ENCODE measurements at regions not wholly inside any gene's neighbourhood (a gene's known extent, or its start where the extent isn't known, plus 50 kb on each side); places are given as distances from the start of the nearest gene placed in this dataset.

GRCh38 chr2:164044622-164045021 is 308.8 kb upstream of the FIGN start:
- Histone ChIP-seq H3K4me2 (ENCODE audit: insufficient read depth, low read length, poor library complexity, severe bottlenecking) (no peak overlapping the region), H3K27me3 (ENCODE audit: control insufficient read depth in 3 of 3, insufficient read depth in 3 of 3, low read depth in 1 of 3, low read length in 3 of 3) (no peaks in the 10 kb centered on the region), H2BK12ac (ENCODE audit: low read length) (no peak overlapping the region), H3K4me1 (ENCODE audit: control insufficient read depth in 2 of 2, insufficient read depth in 1 of 2, low read depth in 1 of 2, low read length in 2 of 2) (no peaks in the 10 kb centered on the region), H2AFZ (ENCODE audit: low read length) (no peak overlapping the region), H3K4ac (ENCODE audit: low read length) (no peak overlapping the region), H2BK120ac (ENCODE audit: low read depth, low read length) (no peak overlapping the region), H3K27ac (replicated peaks; ENCODE audit: low read length) (no peak overlapping the region), H4K8ac (ENCODE audit: low read depth, low read length) (no peak overlapping the region), H3K9me3 (replicated peaks in 1 of 2; ENCODE audit: control insufficient read depth in 2 of 2, insufficient read depth in 1 of 2, low read depth in 1 of 2, low read length in 2 of 2) (no peaks in the 10 kb centered on the region), H2AK5ac (ENCODE audit: low read depth, low read length) (no peak overlapping the region), H3K14ac (ENCODE audit: low read length) (no peak overlapping the region), H3K9ac (ENCODE audit: low read depth, low read length, poor library complexity) (no peak overlapping the region), H2BK5ac (ENCODE audit: low read length) (no peak overlapping the region), H4K91ac (ENCODE audit: low read depth, low read length, poor library complexity) (no peak overlapping the region), H3K4me3 (ENCODE audit: low read length in 2 of 2) (no peak overlapping the region), H3K23ac (ENCODE audit: low read depth, low read length, poor library complexity) (no peak overlapping the region), H2BK15ac (ENCODE audit: low read length) (no peak overlapping the region), H3K18ac (ENCODE audit: low read length) (no peak overlapping the region), H3K36me3 (replicated peaks in 1 of 2; ENCODE audit: control insufficient read depth in 2 of 2, insufficient read depth in 2 of 2, low read length in 2 of 2) (no peaks in the 10 kb centered on the region), H3K79me1 (ENCODE audit: low read depth, low read length) (no peaks in the 10 kb centered on the region)
- no CpG with 5 or more reads among the region's 2 CpGs for WGBS, 2 donors (ENCODE audit: extremely low coverage in 2 of 2, insufficient read length in 2 of 2, insufficient replicate concordance in 1 of 2)
- no peak for DNase-seq (ENCODE audit: low spot score)

GRCh38 chr2:164039270-164039669 is 303.5 kb upstream of the FIGN start:
- H3K4me1 ChIP-seq (ENCODE audit: control insufficient read depth in 2 of 2, insufficient read depth in 1 of 2, low read depth in 1 of 2, low read length in 2 of 2) = no peaks in the 10 kb centered on the region
- H2BK15ac ChIP-seq (ENCODE audit: low read length) = no peak overlapping the region
- H3K36me3 ChIP-seq (replicated peaks in 1 of 2; ENCODE audit: control insufficient read depth in 2 of 2, insufficient read depth in 2 of 2, low read length in 2 of 2) = no peaks in the 10 kb centered on the region
- no peak overlapping the region for H4K8ac ChIP-seq (ENCODE audit: low read depth, low read length)
- H2BK5ac ChIP-seq (ENCODE audit: low read length) = no peak overlapping the region
- no peak overlapping the region for H3K4me2 ChIP-seq (ENCODE audit: insufficient read depth, low read length, poor library complexity, severe bottlenecking)
- no peaks in the 10 kb centered on the region for H3K27me3 ChIP-seq (ENCODE audit: control insufficient read depth in 3 of 3, insufficient read depth in 3 of 3, low read depth in 1 of 3, low read length in 3 of 3)
- no peak overlapping the region for H2AK5ac ChIP-seq (ENCODE audit: low read depth, low read length)
- H3K18ac ChIP-seq (ENCODE audit: low read length) = no peak overlapping the region
- no peak overlapping the region for H3K4me3 ChIP-seq (ENCODE audit: low read length in 2 of 2)
- no peak overlapping the region for H3K4ac ChIP-seq (ENCODE audit: low read length)
- no peak overlapping the region for H2AFZ ChIP-seq (ENCODE audit: low read length)
- no peak overlapping the region for H4K91ac ChIP-seq (ENCODE audit: low read depth, low read length, poor library complexity)
- H3K23ac ChIP-seq (ENCODE audit: low read depth, low read length, poor library complexity) = no peak overlapping the region
- no peaks in the 10 kb centered on the region for H3K9me3 ChIP-seq (replicated peaks in 1 of 2; ENCODE audit: control insufficient read depth in 2 of 2, insufficient read depth in 1 of 2, low read depth in 1 of 2, low read length in 2 of 2)
- H2BK12ac ChIP-seq (ENCODE audit: low read length) = no peak overlapping the region
- no peak for DNase-seq (ENCODE audit: low spot score)
- H3K79me1 ChIP-seq (ENCODE audit: low read depth, low read length) = no peaks in the 10 kb centered on the region
- H3K14ac ChIP-seq (ENCODE audit: low read length) = no peak overlapping the region
- H3K9ac ChIP-seq (ENCODE audit: low read depth, low read length, poor library complexity) = no peak overlapping the region
- H2BK120ac ChIP-seq (ENCODE audit: low read depth, low read length) = no peak overlapping the region
- no peak overlapping the region for H3K27ac ChIP-seq (replicated peaks; ENCODE audit: low read length)

- H3K27me3 ChIP-seq (ENCODE audit: control insufficient read depth in 3 of 3, insufficient read depth in 3 of 3, low read depth in 1 of 3, low read length in 3 of 3) = no peaks in the 10 kb centered on the region
- no peak for DNase-seq (ENCODE audit: low spot score)
- H3K14ac ChIP-seq (ENCODE audit: low read length) = no peak overlapping the region
- no peak overlapping the region for H3K9ac ChIP-seq (ENCODE audit: low read depth, low read length, poor library complexity)
- no peak overlapping the region for H3K4ac ChIP-seq (ENCODE audit: low read length)
- no peak overlapping the region for H2BK12ac ChIP-seq (ENCODE audit: low read length)
- H2BK120ac ChIP-seq (ENCODE audit: low read depth, low read length) = no peak overlapping the region
- H2AK5ac ChIP-seq (ENCODE audit: low read depth, low read length) = no peak overlapping the region
- no peak overlapping the region for H3K4me2 ChIP-seq (ENCODE audit: insufficient read depth, low read length, poor library complexity, severe bottlenecking)
- no peak overlapping the region for H2BK5ac ChIP-seq (ENCODE audit: low read length)
- H3K27ac ChIP-seq (replicated peaks; ENCODE audit: low read length) = no peak overlapping the region
- no peaks in the 10 kb centered on the region for H3K4me1 ChIP-seq (ENCODE audit: control insufficient read depth in 2 of 2, insufficient read depth in 1 of 2, low read depth in 1 of 2, low read length in 2 of 2)
- H3K23ac ChIP-seq (ENCODE audit: low read depth, low read length, poor library complexity) = no peak overlapping the region
- H3K18ac ChIP-seq (ENCODE audit: low read length) = no peak overlapping the region
- peak overlapping the region; percentile 72 for H2AFZ ChIP-seq (ENCODE audit: low read length)
- no peak overlapping the region for H2BK15ac ChIP-seq (ENCODE audit: low read length)
- no peak overlapping the region for H4K91ac ChIP-seq (ENCODE audit: low read depth, low read length, poor library complexity)
- no peak overlapping the region for H4K8ac ChIP-seq (ENCODE audit: low read depth, low read length)
- H3K9me3 ChIP-seq (replicated peaks in 1 of 2; ENCODE audit: control insufficient read depth in 2 of 2, insufficient read depth in 1 of 2, low read depth in 1 of 2, low read length in 2 of 2) = no peaks in the 10 kb centered on the region
- H3K79me1 ChIP-seq (ENCODE audit: low read depth, low read length) = no peaks in the 10 kb centered on the region
- H3K36me3 ChIP-seq (replicated peaks in 1 of 2; ENCODE audit: control insufficient read depth in 2 of 2, insufficient read depth in 2 of 2, low read length in 2 of 2) = no peaks in the 10 kb centered on the region
- no peak overlapping the region for H3K4me3 ChIP-seq (ENCODE audit: low read length in 2 of 2)
Measured at GRCh38 chr2:164032995-164033394, 297.2 kb upstream of the FIGN start.

GRCh38 chr2:164030623-164031022 is 294.8 kb upstream of the FIGN start:
- Histone ChIP-seq H3K23ac (ENCODE audit: low read depth, low read length, poor library complexity) (no peak overlapping the region), H3K14ac (ENCODE audit: low read length) (no peak overlapping the region), H4K91ac (ENCODE audit: low read depth, low read length, poor library complexity) (no peak overlapping the region), H2BK5ac (ENCODE audit: low read length) (no peak overlapping the region), H3K27ac (replicated peaks; ENCODE audit: low read length) (no peak overlapping the region), H3K4me2 (ENCODE audit: insufficient read depth, low read length, poor library complexity, severe bottlenecking) (no peak overlapping the region), H2BK120ac (ENCODE audit: low read depth, low read length) (no peak overlapping the region), H3K27me3 (ENCODE audit: control insufficient read depth in 3 of 3, insufficient read depth in 3 of 3, low read depth in 1 of 3, low read length in 3 of 3) (no peaks in the 10 kb centered on the region), H3K9ac (ENCODE audit: low read depth, low read length, poor library complexity) (no peak overlapping the region), H4K8ac (ENCODE audit: low read depth, low read length) (no peak overlapping the region), H2BK12ac (ENCODE audit: low read length) (no peak overlapping the region), H2AK5ac (ENCODE audit: low read depth, low read length) (no peak overlapping the region), H3K4me1 (ENCODE audit: control insufficient read depth in 2 of 2, insufficient read depth in 1 of 2, low read depth in 1 of 2, low read length in 2 of 2) (no peaks in the 10 kb centered on the region), H3K4ac (ENCODE audit: low read length) (no peak overlapping the region), H2AFZ (ENCODE audit: low read length) (no peak overlapping the region), H3K4me3 (ENCODE audit: low read length in 2 of 2) (no peak overlapping the region), H3K18ac (ENCODE audit: low read length) (no peak overlapping the region), H3K79me1 (ENCODE audit: low read depth, low read length) (no peaks in the 10 kb centered on the region), H3K9me3 (replicated peaks in 1 of 2; ENCODE audit: control insufficient read depth in 2 of 2, insufficient read depth in 1 of 2, low read depth in 1 of 2, low read length in 2 of 2) (no peaks in the 10 kb centered on the region), H3K36me3 (replicated peaks in 1 of 2; ENCODE audit: control insufficient read depth in 2 of 2, insufficient read depth in 2 of 2, low read length in 2 of 2) (no peaks in the 10 kb centered on the region), H2BK15ac (ENCODE audit: low read length) (no peak overlapping the region)
- no CpG with 5 or more reads among the region's 2 CpGs for WGBS, 2 donors (ENCODE audit: extremely low coverage in 2 of 2, insufficient read length in 2 of 2, insufficient replicate concordance in 1 of 2)
- DNase-seq (ENCODE audit: low spot score) = no peak

All from neuronal stem cell (in vitro differentiated cells).